Mesothelial cell of epicardium (in vitro differentiated cells): ENCODE measurements at regions not wholly inside any gene's neighbourhood (a gene's known extent, or its start where the extent isn't known, plus 50 kb on each side); places are given as distances from the start of the nearest gene placed in this dataset.
A peak's percentile ranks its signal among the peaks of the same experiment; 100 is the strongest.

Experiments used
- DNase-seq, 2 experiments: peaks; one replicate each; pipeline ENCODE4 v3.0.0; 2021; ENCODE audit warnings: low spot score in 2 of 2; ENCODE audit not compliant: unreplicated experiment in 2 of 2
- H3K27ac Mint-ChIP-seq: 2 replicates; pipeline ENCODE4 v1.8.0; 2021; ENCODE audit warnings: mixed read lengths
- H3K27me3 Mint-ChIP-seq: 2 replicates; pipeline ENCODE4 v1.8.0; 2021; ENCODE audit warnings: low read depth, mixed read lengths
- H3K36me3 Mint-ChIP-seq: 2 replicates; pipeline ENCODE4 v1.8.0; 2021; ENCODE audit warnings: mixed read lengths
- H3K4me1 Mint-ChIP-seq: 2 replicates; pipeline ENCODE4 v1.8.0; 2021; ENCODE audit warnings: mixed read lengths
- H3K4me3 Mint-ChIP-seq: 2 replicates; pipeline ENCODE4 v1.8.0; 2021; ENCODE audit warnings: mild to moderate bottlenecking, moderate library complexity, mixed read lengths
- H3K9me3 Mint-ChIP-seq: 2 replicates; pipeline ENCODE4 v1.8.0; 2021; ENCODE audit warnings: mixed read lengths
- TF ChIP-seq, protein P1 (sequence below): fragments of 200-600 bp; sonication (generic); IDR thresholded peaks from one replicate; pipeline ENCODE4 v1.5.0; 2021; ENCODE audit warnings: antibody characterized with exemption; ENCODE audit not compliant: unreplicated experiment

DNA sequence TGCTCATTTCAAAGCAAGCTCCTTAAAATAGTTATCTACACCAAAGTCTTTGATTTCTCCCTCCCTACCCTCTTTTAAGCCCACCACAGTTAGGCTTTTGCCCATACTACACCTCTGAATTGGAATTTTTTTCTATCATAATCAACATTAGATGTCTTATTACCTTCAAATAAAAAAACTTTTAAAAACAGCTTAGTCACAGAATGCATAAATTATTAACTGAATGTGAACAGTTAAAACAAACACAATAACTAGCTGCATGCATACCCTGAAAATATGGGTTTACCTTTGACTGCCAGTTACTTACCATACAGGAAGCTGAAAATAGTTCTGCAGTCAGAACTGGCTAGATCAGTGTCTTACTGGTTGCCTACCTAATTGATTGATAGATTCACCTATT, 210.9 kb downstream of the TGFB2 start:
- TF ChIP-seq, protein P1, sequence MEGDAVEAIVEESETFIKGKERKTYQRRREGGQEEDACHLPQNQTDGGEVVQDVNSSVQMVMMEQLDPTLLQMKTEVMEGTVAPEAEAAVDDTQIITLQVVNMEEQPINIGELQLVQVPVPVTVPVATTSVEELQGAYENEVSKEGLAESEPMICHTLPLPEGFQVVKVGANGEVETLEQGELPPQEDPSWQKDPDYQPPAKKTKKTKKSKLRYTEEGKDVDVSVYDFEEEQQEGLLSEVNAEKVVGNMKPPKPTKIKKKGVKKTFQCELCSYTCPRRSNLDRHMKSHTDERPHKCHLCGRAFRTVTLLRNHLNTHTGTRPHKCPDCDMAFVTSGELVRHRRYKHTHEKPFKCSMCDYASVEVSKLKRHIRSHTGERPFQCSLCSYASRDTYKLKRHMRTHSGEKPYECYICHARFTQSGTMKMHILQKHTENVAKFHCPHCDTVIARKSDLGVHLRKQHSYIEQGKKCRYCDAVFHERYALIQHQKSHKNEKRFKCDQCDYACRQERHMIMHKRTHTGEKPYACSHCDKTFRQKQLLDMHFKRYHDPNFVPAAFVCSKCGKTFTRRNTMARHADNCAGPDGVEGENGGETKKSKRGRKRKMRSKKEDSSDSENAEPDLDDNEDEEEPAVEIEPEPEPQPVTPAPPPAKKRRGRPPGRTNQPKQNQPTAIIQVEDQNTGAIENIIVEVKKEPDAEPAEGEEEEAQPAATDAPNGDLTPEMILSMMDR: no peak
- H3K36me3 Mint-ChIP-seq: no peaks in the 10 kb centered on the region
- no peak for DNase-seq
- peaks cover 19% of the 10 kb centered on the region for H3K4me1 Mint-ChIP-seq
- H3K27ac Mint-ChIP-seq: no peak overlapping the region
- H3K4me3 Mint-ChIP-seq: no peak overlapping the region
- H3K9me3 Mint-ChIP-seq: peaks cover 4% of the 10 kb centered on the region
- no peaks in the 10 kb centered on the region for H3K27me3 Mint-ChIP-seq

DNA sequence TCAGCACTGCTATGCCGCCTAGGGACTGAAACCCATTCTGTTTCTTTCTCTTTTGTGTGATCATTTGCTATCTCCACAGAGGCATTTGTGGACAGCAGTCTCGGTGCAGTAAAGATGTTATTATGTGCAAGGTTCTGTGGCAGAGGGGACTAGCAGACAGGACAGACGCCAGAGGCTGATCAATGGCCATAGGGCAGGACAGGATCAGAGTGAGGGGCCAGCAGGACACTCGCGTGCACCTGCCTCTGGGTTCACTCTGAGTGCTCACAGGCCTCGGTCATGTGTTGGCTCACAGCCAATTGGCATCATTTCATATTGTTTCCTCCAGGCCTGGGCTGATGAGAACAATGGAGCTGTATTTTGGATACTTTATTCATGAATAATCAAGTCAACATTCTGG, 212.6 kb downstream of the TGFB2 start:
- Mint-ChIP-seq H3K4me3 (no peak overlapping the region), H3K9me3 (peaks cover 4% of the 10 kb centered on the region), H3K4me1 (peaks cover 19% of the 10 kb centered on the region), H3K27ac (peak overlapping the region; percentile 32), H3K36me3 (no peaks in the 10 kb centered on the region), H3K27me3 (no peaks in the 10 kb centered on the region)
- TF ChIP-seq, protein P1: no peak
- DNase-seq: peak in 1 of 2 experiments; percentile 63

GRCh38 chr1:218558271-218558810, 213.2 kb downstream of the TGFB2 start:
- no peak for DNase-seq
- peak overlapping the region; percentile 54 for H3K27ac Mint-ChIP-seq
- H3K36me3 Mint-ChIP-seq: no peaks in the 10 kb centered on the region
- TF ChIP-seq, protein P1: no peak
- H3K4me3 Mint-ChIP-seq: no peak overlapping the region
- peaks cover 19% of the 10 kb centered on the region for H3K4me1 Mint-ChIP-seq
- H3K27me3 Mint-ChIP-seq: no peaks in the 10 kb centered on the region
- H3K9me3 Mint-ChIP-seq: peaks cover 4% of the 10 kb centered on the region

DNA sequence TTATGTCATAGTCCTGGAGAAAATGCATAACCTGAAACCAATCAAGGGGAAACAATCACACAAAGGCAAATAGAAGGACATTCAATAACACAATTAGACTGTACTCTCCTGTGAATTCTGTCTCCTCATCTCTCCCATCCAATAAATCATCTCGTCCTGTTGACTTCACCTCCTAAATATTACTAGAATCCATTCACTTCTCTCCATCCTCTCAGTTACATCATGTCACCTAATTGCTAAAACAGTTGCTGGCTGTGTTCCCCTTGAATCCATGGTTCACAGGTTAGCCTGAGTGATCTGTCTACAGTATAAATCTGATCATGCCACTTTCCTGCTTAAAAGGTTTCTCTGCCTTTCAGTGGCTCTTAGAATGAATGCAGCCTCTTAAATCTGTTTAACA, 220.2 kb downstream of the TGFB2 start:
- H3K9me3 Mint-ChIP-seq: no peaks in the 10 kb centered on the region
- TF ChIP-seq, protein P1: no peak
- no peaks in the 10 kb centered on the region for H3K36me3 Mint-ChIP-seq
- no peak for DNase-seq
- no peak overlapping the region for H3K4me3 Mint-ChIP-seq
- H3K4me1 Mint-ChIP-seq: peaks cover 9% of the 10 kb centered on the region
- H3K27me3 Mint-ChIP-seq: no peaks in the 10 kb centered on the region
- no peak overlapping the region for H3K27ac Mint-ChIP-seq

GRCh38 chr1:218568962-218569550, 223.9 kb downstream of the TGFB2 start:
- no peak overlapping the region for H3K4me3 Mint-ChIP-seq
- H3K36me3 Mint-ChIP-seq: no peaks in the 10 kb centered on the region
- peak overlapping the region; percentile 23 for H3K27ac Mint-ChIP-seq
- H3K4me1 Mint-ChIP-seq: peaks cover 22% of the 10 kb centered on the region
- DNase-seq: no peak
- H3K9me3 Mint-ChIP-seq: no peaks in the 10 kb centered on the region
- TF ChIP-seq, protein P1: no peak
- H3K27me3 Mint-ChIP-seq: no peaks in the 10 kb centered on the region
